ENCODE measurements at regions not wholly inside any gene's neighbourhood (a gene's known extent, or its start where the extent isn't known, plus 50 kb on each side); places are given as distances from the start of the nearest gene placed in this dataset.

GRCh38 chr12:28099871-28100270 lies 90.4 kb upstream of the CCDC91 start:
- TF ChIP-seq, protein P1, sequence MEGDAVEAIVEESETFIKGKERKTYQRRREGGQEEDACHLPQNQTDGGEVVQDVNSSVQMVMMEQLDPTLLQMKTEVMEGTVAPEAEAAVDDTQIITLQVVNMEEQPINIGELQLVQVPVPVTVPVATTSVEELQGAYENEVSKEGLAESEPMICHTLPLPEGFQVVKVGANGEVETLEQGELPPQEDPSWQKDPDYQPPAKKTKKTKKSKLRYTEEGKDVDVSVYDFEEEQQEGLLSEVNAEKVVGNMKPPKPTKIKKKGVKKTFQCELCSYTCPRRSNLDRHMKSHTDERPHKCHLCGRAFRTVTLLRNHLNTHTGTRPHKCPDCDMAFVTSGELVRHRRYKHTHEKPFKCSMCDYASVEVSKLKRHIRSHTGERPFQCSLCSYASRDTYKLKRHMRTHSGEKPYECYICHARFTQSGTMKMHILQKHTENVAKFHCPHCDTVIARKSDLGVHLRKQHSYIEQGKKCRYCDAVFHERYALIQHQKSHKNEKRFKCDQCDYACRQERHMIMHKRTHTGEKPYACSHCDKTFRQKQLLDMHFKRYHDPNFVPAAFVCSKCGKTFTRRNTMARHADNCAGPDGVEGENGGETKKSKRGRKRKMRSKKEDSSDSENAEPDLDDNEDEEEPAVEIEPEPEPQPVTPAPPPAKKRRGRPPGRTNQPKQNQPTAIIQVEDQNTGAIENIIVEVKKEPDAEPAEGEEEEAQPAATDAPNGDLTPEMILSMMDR (IDR thresholded peaks at IDR 0.05; ENCODE audit: poor library complexity, severe bottlenecking) = no peak
- TF ChIP-seq EZH2 (IDR thresholded peaks at IDR 0.05; ENCODE audit: borderline replicate concordance, insufficient read depth, low read length, poor library complexity, severe bottlenecking) = no peak
- TF ChIP-seq REST (IDR thresholded peaks at IDR 0.05; ENCODE audit: borderline replicate concordance) = no peak
- TF ChIP-seq RAD21 (conservative IDR thresholded peaks at IDR 0.05) = no peak
- no peak for TF ChIP-seq POLR2AphosphoS5 (IDR thresholded peaks at IDR 0.05)
- no peak for TF ChIP-seq EP300 (conservative IDR thresholded peaks at IDR 0.05; ENCODE audit: poor library complexity, severe bottlenecking)

Data from neural cell (in vitro differentiated cells).